GM12878 (cell line): ENCODE measurements at regions not wholly inside any gene's neighbourhood (a gene's known extent, or its start where the extent isn't known, plus 50 kb on each side); places are given as distances from the start of the nearest gene placed in this dataset.
A peak's percentile ranks its signal among the peaks of the same experiment; 100 is the strongest.

Source experiments
- ATF2 ChIP-seq: IDR thresholded peaks from 2 replicates; pipeline ENCODE4 v1.6.1; 2012; ENCODE audit warnings: low read length, inconsistent platforms
- BHLHE40 ChIP-seq, 2 experiments: fragments of 450-650 bp in 1 of 2; IDR thresholded peaks; 2 replicates each; pipeline ENCODE4 v1.6.1; 2011 to 2017; ENCODE audit warnings: low read depth in 2 of 2, borderline replicate concordance in 1 of 2, improper control_type of control experiment in 1 of 2, low read length in 1 of 2, mild to moderate bottlenecking in 1 of 2
- CHD1 ChIP-seq: IDR thresholded peaks from 2 replicates; pipeline ENCODE4 v1.6.1; 2012; ENCODE audit warnings: low read depth, low read length, improper control_type of control experiment
- CREB1 ChIP-seq: IDR thresholded peaks from 2 replicates; pipeline ENCODE4 v1.6.1; 2012; ENCODE audit warnings: low read depth, mild to moderate bottlenecking, inconsistent platforms
- CTCF ChIP-seq, 3 experiments: IDR thresholded peaks in 2 of 3; conservative IDR thresholded peaks in 1 of 3; 2 replicates each; pipeline ENCODE4 v1.5.1; 2011; ENCODE audit warnings: low read depth in 3 of 3, low read length in 3 of 3, mild to moderate bottlenecking in 3 of 3, control low read depth in 2 of 3, moderate library complexity in 2 of 3, inconsistent platforms in 1 of 3, mixed read lengths in 1 of 3; ENCODE audit not compliant: control insufficient read depth in 2 of 3, insufficient read depth in 1 of 3; ENCODE audit errors: extremely low read depth in 1 of 3
- DPF2 ChIP-seq: fragments of 450-650 bp; IDR thresholded peaks from 2 replicates; pipeline ENCODE4 v1.6.1; 2017; ENCODE audit warnings: mild to moderate bottlenecking
- ESRRA ChIP-seq: IDR thresholded peaks from 2 replicates; pipeline ENCODE4 v1.6.1; 2012; ENCODE audit warnings: mild to moderate bottlenecking, low read length, improper control_type of control experiment
- FOS ChIP-seq: IDR thresholded peaks from 3 replicates; pipeline ENCODE4 v1.6.1; 2011; ENCODE audit warnings: borderline replicate concordance; ENCODE audit not compliant: insufficient read length; ENCODE audit errors: extremely low read depth
- HDGF ChIP-seq: fragments of 450-650 bp; IDR thresholded peaks from 2 replicates; pipeline ENCODE4 v1.6.1; 2016; ENCODE audit warnings: antibody characterized with exemption
- IKZF1 ChIP-seq: fragments of 450-650 bp; conservative IDR thresholded peaks from 2 replicates; pipeline ENCODE4 v1.6.1; 2017; ENCODE audit warnings: antibody characterized with exemption, mild to moderate bottlenecking
- IKZF2 ChIP-seq, 2 experiments: fragments of 450-650 bp; IDR thresholded peaks; 2 replicates each; pipeline ENCODE4 v1.6.1; 2017; ENCODE audit warnings: mild to moderate bottlenecking in 2 of 2, moderate library complexity in 2 of 2
- IRF3 ChIP-seq: fragments of 450-650 bp; IDR thresholded peaks from 2 replicates; pipeline ENCODE4 v1.6.1; 2014; ENCODE audit warnings: mild to moderate bottlenecking
- LARP7 ChIP-seq: fragments of 450-650 bp; IDR thresholded peaks from 2 replicates; pipeline ENCODE4 v1.6.1; 2017; ENCODE audit warnings: mild to moderate bottlenecking
- MXI1 ChIP-seq: fragments of 150-350 bp; IDR thresholded peaks from 2 replicates; pipeline ENCODE4 v1.6.1; 2011; ENCODE audit warnings: low read depth, mild to moderate bottlenecking, inconsistent platforms, low read length, improper control_type of control experiment
- NBN ChIP-seq: fragments of 450-650 bp; IDR thresholded peaks from 2 replicates; pipeline ENCODE4 v1.6.1; 2016
- NFIC ChIP-seq: IDR thresholded peaks from 2 replicates; pipeline ENCODE4 v1.6.1; 2012; ENCODE audit warnings: low read depth, mild to moderate bottlenecking, inconsistent platforms, low read length, moderate library complexity
- PAX5 ChIP-seq: IDR thresholded peaks from 2 replicates; pipeline ENCODE4 v1.6.1; 2011; ENCODE audit warnings: low read depth, low read length, borderline replicate concordance
- RAD21 ChIP-seq: IDR thresholded peaks from 2 replicates; pipeline ENCODE4 v1.6.1; 2011; ENCODE audit warnings: mild to moderate bottlenecking, low read depth, low read length, moderate library complexity; ENCODE audit not compliant: insufficient read depth
- RUNX3 ChIP-seq: IDR thresholded peaks from 2 replicates; pipeline ENCODE4 v1.6.1; 2012; ENCODE audit warnings: low read length, inconsistent platforms
- TCF12 ChIP-seq: IDR thresholded peaks from 2 replicates; pipeline ENCODE4 v1.6.1; 2011; ENCODE audit warnings: low read depth, mild to moderate bottlenecking, low read length
- TCF3 ChIP-seq: IDR thresholded peaks from 2 replicates; pipeline ENCODE4 v1.6.1; 2012; ENCODE audit warnings: low read depth, mild to moderate bottlenecking, low read length, borderline replicate concordance; ENCODE audit not compliant: insufficient read depth
- YY1 ChIP-seq: IDR thresholded peaks from 2 replicates; pipeline ENCODE4 v1.6.1; 2011; ENCODE audit warnings: low read depth, mild to moderate bottlenecking, low read length
- ZNF592 ChIP-seq: fragments of 450-650 bp; IDR thresholded peaks from 2 replicates; pipeline ENCODE4 v1.6.1; 2017; ENCODE audit warnings: mild to moderate bottlenecking, moderate library complexity

GRCh38 chr11:115869780-115870431, 365.7 kb upstream of the CADM1 start (continued):
- 0 out of 2 replicates have a peak, but pooled peaks have one; percentile 38 for TF ChIP-seq DPF2
- no peak for TF ChIP-seq CHD1
- peak; percentile 28; the same call in 1 of the 2 replicates for TF ChIP-seq LARP7
- peak; percentile 45; the same call in 1 of the 2 replicates for TF ChIP-seq IKZF1
- peak; percentile 93 for TF ChIP-seq TCF12
- peak; percentile 20; the same call in 1 of the 2 replicates for TF ChIP-seq NFIC
- TF ChIP-seq CREB1 = peak; percentile 31; the same call in 1 of the 2 replicates
- 0 out of 2 replicates have a peak, but pooled peaks have one; percentile 27 for TF ChIP-seq ATF2
- no peak for TF ChIP-seq FOS
- TF ChIP-seq NBN = no peak
- peak; percentile 63; the same call in 1 of the 2 replicates for TF ChIP-seq TCF3
- 0 out of 2 replicates have a peak, but pooled peaks have one; percentile 15 for TF ChIP-seq ZNF592
- peak; percentile 63; the same call in 1 of the 2 replicates for TF ChIP-seq YY1
- peak; percentile 52; the same call in 1 of the 2 replicates for TF ChIP-seq RUNX3
- no peak for TF ChIP-seq PAX5
- peak; percentile 35 to 44; a peak in 2 of 4 replicates for TF ChIP-seq BHLHE40 (IDR thresholded peaks at IDR 0.05; ENCODE audit: borderline replicate concordance in 1 of 2, low read depth in 2 of 2, low read length in 1 of 2)
- TF ChIP-seq HDGF = peak; percentile 51; the same call in 1 of the 2 replicates
- no peak for TF ChIP-seq ESRRA
- peak in 1 of 2 experiments; percentile 59; a peak in 2 of 4 replicates for TF ChIP-seq IKZF2 (IDR thresholded peaks at IDR 0.05)
- peak; percentile 80 to 90 (median 85) for TF ChIP-seq CTCF (IDR thresholded peaks at IDR 0.05 in 2 of 3, conservative IDR thresholded peaks at IDR 0.05 in 1 of 3; ENCODE audit: control insufficient read depth in 2 of 3, extremely low read depth in 1 of 3, insufficient read depth in 1 of 3, low read depth in 3 of 3, low read length in 3 of 3)
- peak; percentile 77 for TF ChIP-seq RAD21
- no peak for TF ChIP-seq MXI1
- TF ChIP-seq IRF3 = no peak
